OCI-LY3 (cell line): ENCODE measurements at regions not wholly inside any gene's neighbourhood (a gene's known extent, or its start where the extent isn't known, plus 50 kb on each side); places are given as distances from the start of the nearest gene placed in this dataset.

Source experiments
- H2AFZ ChIP-seq: fragments of 200-600, 300-600 bp; shearing (Covaris generic); 2 replicates; pipeline ENCODE4 v1.6.0; 2014; ENCODE audit warnings: antibody characterized with exemption, low read depth, low read length
- H3K27ac ChIP-seq: fragments of 200-600, 300-600 bp; sonication (generic); 2 replicates; pipeline ENCODE4 v1.5.1; 2014; ENCODE audit warnings: mild to moderate bottlenecking, low read length, moderate library complexity, mixed read lengths
- H3K27me3 ChIP-seq: fragments of 200-600, 300-600 bp; sonication (generic); 2 replicates; pipeline ENCODE4 v1.6.1; 2014; ENCODE audit warnings: low read depth, low read length, mixed read lengths
- H3K36me3 ChIP-seq: fragments of 200-600, 300-600 bp; sonication (generic); replicated peaks from 2 replicates; pipeline ENCODE3; 2014; ENCODE audit warnings: low read depth, low read length, mixed read lengths
- H3K4me1 ChIP-seq: fragments of 300-600, 200-600 bp; sonication (generic); 2 replicates; pipeline ENCODE4 v1.6.1; 2014; ENCODE audit warnings: low read length, mixed read lengths
- H3K4me2 ChIP-seq: fragments of 200-600, 300-600 bp; sonication (generic); 2 replicates; pipeline ENCODE4 v1.6.1; 2014; ENCODE audit warnings: low read length, mixed read lengths
- H3K4me3 ChIP-seq: fragments of 300-600, 200-600 bp; sonication (generic); 2 replicates; pipeline ENCODE4 v1.5.1; 2014; ENCODE audit warnings: antibody characterized with exemption, mild to moderate bottlenecking, low read length, moderate library complexity
- H3K79me2 ChIP-seq: fragments of 300-600, 200-600 bp; shearing (Covaris generic); 2 replicates; pipeline ENCODE4 v1.6.1; 2014; ENCODE audit warnings: mild to moderate bottlenecking, low read length, mixed read lengths
- H3K9ac ChIP-seq: fragments of 300-600, 200-600 bp; shearing (Covaris generic); 2 replicates; pipeline ENCODE4 v1.6.0; 2014; ENCODE audit warnings: mild to moderate bottlenecking, low read length, moderate library complexity
- H3K9me3 ChIP-seq: fragments of 200-600, 300-600 bp; shearing (Covaris generic); 2 replicates; pipeline ENCODE4 v1.6.1; 2014; ENCODE audit warnings: low read length, mixed read lengths; ENCODE audit not compliant: insufficient read depth
- H4K20me1 ChIP-seq: fragments of 200-600, 300-600 bp; sonication (generic); 2 replicates; pipeline ENCODE4 v1.6.1; 2016; ENCODE audit warnings: low read length, mixed read lengths; ENCODE audit not compliant: insufficient read depth
- CTCF ChIP-seq: fragments of 200-600, 300-600 bp; sonication (generic); IDR thresholded peaks from 2 replicates; pipeline ENCODE4 v1.5.1; 2014; ENCODE audit warnings: antibody characterized with exemption, low read length, low read depth
- EZH2phosphoT487 ChIP-seq: fragments of 200-600 bp; shearing (Covaris generic); IDR thresholded peaks from 2 replicates; pipeline ENCODE4 v1.6.1; 2018; ENCODE audit warnings: antibody characterized with exemption, mixed run types, low read depth

GRCh38 chr2:144165599-144166250 is 354.2 kb downstream of the ZEB2 start:
- Histone ChIP-seq H3K79me2 (no peaks in the 10 kb centered on the region), H3K36me3 (peaks cover 9% of the 10 kb centered on the region), H3K4me1 (no peaks in the 10 kb centered on the region), H3K27ac (no peak overlapping the region), H3K9ac (no peak overlapping the region), H2AFZ (no peak overlapping the region), H3K9me3 (no peaks in the 10 kb centered on the region), H3K4me2 (no peak overlapping the region), H3K4me3 (no peak overlapping the region), H3K27me3 (no peaks in the 10 kb centered on the region), H4K20me1 (no peaks in the 10 kb centered on the region)
- TF ChIP-seq EZH2phosphoT487: no peak
- no peak for TF ChIP-seq CTCF

- Histone ChIP-seq H3K9me3 (no peaks in the 10 kb centered on the region), H3K79me2 (no peaks in the 10 kb centered on the region), H2AFZ (no peak overlapping the region), H3K4me2 (no peak overlapping the region), H4K20me1 (no peaks in the 10 kb centered on the region), H3K4me3 (no peak overlapping the region), H3K9ac (no peak overlapping the region), H3K27me3 (no peaks in the 10 kb centered on the region), H3K27ac (no peak overlapping the region), H3K36me3 (peaks cover 9% of the 10 kb centered on the region), H3K4me1 (no peaks in the 10 kb centered on the region)
- TF ChIP-seq CTCF (no peak), EZH2phosphoT487 (no peak)
Measured at GRCh38 chr2:144163592-144163991, 356.3 kb downstream of the ZEB2 start.

- Histone ChIP-seq H3K27me3 (no peaks in the 10 kb centered on the region), H3K27ac (no peak overlapping the region), H2AFZ (no peak overlapping the region), H3K9me3 (no peaks in the 10 kb centered on the region), H3K36me3 (peaks cover 5% of the 10 kb centered on the region), H4K20me1 (no peaks in the 10 kb centered on the region), H3K4me1 (no peaks in the 10 kb centered on the region), H3K4me3 (no peak overlapping the region), H3K79me2 (no peaks in the 10 kb centered on the region), H3K9ac (no peak overlapping the region), H3K4me2 (no peak overlapping the region)
- TF ChIP-seq EZH2phosphoT487 (no peak), CTCF (peak; percentile 87)
Measured at GRCh38 chr2:144162652-144163051, 357.3 kb downstream of the ZEB2 start.

GRCh38 chr2:144161061-144161460 is 358.9 kb downstream of the ZEB2 start:
- TF ChIP-seq EZH2phosphoT487: no peak
- no peak for TF ChIP-seq CTCF
- H3K9ac ChIP-seq: no peak overlapping the region
- H3K36me3 ChIP-seq: no peaks in the 10 kb centered on the region
- no peaks in the 10 kb centered on the region for H3K27me3 ChIP-seq
- no peak overlapping the region for H3K4me3 ChIP-seq
- H4K20me1 ChIP-seq: no peaks in the 10 kb centered on the region
- H3K9me3 ChIP-seq: no peaks in the 10 kb centered on the region
- no peak overlapping the region for H2AFZ ChIP-seq
- H3K4me1 ChIP-seq: peaks cover 14% of the 10 kb centered on the region
- H3K27ac ChIP-seq: no peak overlapping the region
- H3K79me2 ChIP-seq: no peaks in the 10 kb centered on the region
- H3K4me2 ChIP-seq: no peak overlapping the region
